ENCODE measurements at regions not wholly inside any gene's neighbourhood (a gene's known extent, or its start where the extent isn't known, plus 50 kb on each side); places are given as distances from the start of the nearest gene placed in this dataset.

- DNase-seq (ENCODE audit: low read depth, low spot score), result no peak
- H3K4me1 Mint-ChIP-seq, result peaks cover 2% of the 10 kb centered on the region
- TF ChIP-seq CTCF (conservative IDR thresholded peaks at IDR 0.05), result no peak
- H3K36me3 Mint-ChIP-seq (ENCODE audit: low read depth), result no peaks in the 10 kb centered on the region
- H3K27ac Mint-ChIP-seq (ENCODE audit: unreplicated experiment), result no peak overlapping the region
- H3K27me3 Mint-ChIP-seq (ENCODE audit: low read depth), result no peaks in the 10 kb centered on the region
- H3K4me3 Mint-ChIP-seq, result no peak overlapping the region
- peaks cover 4% of the 10 kb centered on the region for H3K9me3 Mint-ChIP-seq
These were observed 264.2 kb upstream of the EDNRB start for GRCh38 chr13:78182813-78183212.

- Mint-ChIP-seq H3K36me3 (ENCODE audit: low read depth) (peaks cover 2% of the 10 kb centered on the region), H3K9me3 (peaks cover 12% of the 10 kb centered on the region), H3K4me1 (no peaks in the 10 kb centered on the region), H3K4me3 (no peak overlapping the region), H3K27ac (ENCODE audit: unreplicated experiment) (no peak overlapping the region), H3K27me3 (ENCODE audit: low read depth) (no peaks in the 10 kb centered on the region)
- DNase-seq (ENCODE audit: low read depth, low spot score), result no peak
- no peak for TF ChIP-seq CTCF (conservative IDR thresholded peaks at IDR 0.05)
These were observed 258.7 kb upstream of the EDNRB start for GRCh38 chr13:78177306-78177705.

GRCh38 chr13:78176880-78177279, 258.2 kb upstream of the EDNRB start:
- Mint-ChIP-seq H3K36me3 (ENCODE audit: low read depth) (peaks cover 2% of the 10 kb centered on the region), H3K9me3 (peaks cover 12% of the 10 kb centered on the region), H3K4me1 (no peaks in the 10 kb centered on the region)

DNA sequence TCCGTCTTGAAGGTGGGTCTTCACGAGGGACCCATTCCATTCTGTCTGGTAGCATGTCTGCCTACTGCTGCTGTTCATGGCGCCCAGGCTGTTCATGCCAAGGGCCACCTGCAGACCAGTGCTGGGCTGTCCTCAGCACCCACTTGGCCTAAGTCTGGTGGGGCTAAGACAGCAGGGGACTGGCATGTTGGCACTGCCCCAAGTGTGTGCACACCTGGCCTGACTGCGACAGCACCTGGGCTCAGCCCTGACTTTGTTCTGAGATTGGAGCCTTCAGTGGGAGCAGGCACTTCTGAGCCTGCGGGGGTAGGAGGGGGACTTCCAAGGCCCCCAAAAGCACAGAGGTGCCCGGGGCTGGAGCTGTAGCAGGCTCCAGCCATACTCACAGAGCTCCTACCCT, 250.8 kb upstream of the EDNRB start:
- Mint-ChIP-seq H3K36me3 (ENCODE audit: low read depth) (no peaks in the 10 kb centered on the region), H3K9me3 (no peaks in the 10 kb centered on the region), H3K27me3 (ENCODE audit: low read depth) (no peaks in the 10 kb centered on the region), H3K4me1 (no peaks in the 10 kb centered on the region), H3K27ac (ENCODE audit: unreplicated experiment) (no peak overlapping the region), H3K4me3 (no peak overlapping the region)
- no peak for DNase-seq (ENCODE audit: low read depth, low spot score)
- TF ChIP-seq CTCF (conservative IDR thresholded peaks at IDR 0.05), result no peak

More at GRCh38 chr13:78176880-78177279, 258.2 kb upstream of the EDNRB start:
- no peak overlapping the region for H3K27ac Mint-ChIP-seq (ENCODE audit: unreplicated experiment)
- TF ChIP-seq CTCF (conservative IDR thresholded peaks at IDR 0.05), result no peak
- H3K4me3 Mint-ChIP-seq, result no peak overlapping the region
- no peaks in the 10 kb centered on the region for H3K27me3 Mint-ChIP-seq (ENCODE audit: low read depth)
- no peak for DNase-seq (ENCODE audit: low read depth, low spot score)

DNA sequence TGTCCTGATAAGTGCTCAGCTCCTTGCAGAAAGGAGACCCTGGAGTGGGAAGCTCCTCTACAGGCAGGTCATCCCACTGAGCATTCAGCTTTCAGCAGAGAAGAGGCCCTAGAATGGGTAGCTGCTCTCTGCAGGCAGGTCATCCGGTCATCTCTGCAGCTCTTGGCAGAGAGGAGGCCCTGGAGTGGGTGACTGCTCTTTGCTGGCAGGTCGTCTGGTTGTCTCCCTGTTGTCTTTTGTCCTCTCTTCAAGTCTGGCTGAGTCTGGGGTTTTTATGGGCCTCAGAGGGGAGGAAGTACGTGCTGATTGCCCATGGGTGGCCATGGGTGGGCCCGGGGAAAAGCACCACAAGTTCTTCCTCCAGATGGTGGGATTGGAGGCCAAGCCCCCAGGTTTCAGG, 250.3 kb upstream of the EDNRB start:
- no peaks in the 10 kb centered on the region for H3K9me3 Mint-ChIP-seq
- H3K27ac Mint-ChIP-seq (ENCODE audit: unreplicated experiment), result no peak overlapping the region
- no peak for TF ChIP-seq CTCF (conservative IDR thresholded peaks at IDR 0.05)
- no peaks in the 10 kb centered on the region for H3K27me3 Mint-ChIP-seq (ENCODE audit: low read depth)
- no peak overlapping the region for H3K4me3 Mint-ChIP-seq
- no peaks in the 10 kb centered on the region for H3K36me3 Mint-ChIP-seq (ENCODE audit: low read depth)
- H3K4me1 Mint-ChIP-seq, result no peaks in the 10 kb centered on the region
- no peak for DNase-seq (ENCODE audit: low read depth, low spot score)

DNA sequence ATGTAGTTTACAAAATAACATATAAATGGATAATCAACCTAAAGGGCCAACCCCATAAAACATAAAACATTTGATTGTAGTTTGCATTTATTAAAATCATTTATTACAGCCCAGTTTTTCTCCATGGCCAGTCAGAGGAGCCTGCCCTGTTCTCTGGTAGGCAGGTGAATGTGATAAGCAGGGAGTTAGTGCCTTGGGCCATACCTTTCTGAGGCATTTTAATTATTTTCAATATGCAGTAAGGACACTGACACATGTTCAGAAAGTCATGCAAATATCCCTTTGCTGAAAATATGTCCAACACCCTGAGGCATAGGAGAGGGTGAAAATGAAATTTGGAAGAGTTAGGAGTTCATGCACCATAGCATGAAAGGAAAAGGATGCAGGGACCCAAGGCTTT, 242.6 kb upstream of the EDNRB start:
- no peak overlapping the region for H3K4me3 Mint-ChIP-seq
- no peaks in the 10 kb centered on the region for H3K27me3 Mint-ChIP-seq (ENCODE audit: low read depth)
- no peaks in the 10 kb centered on the region for H3K9me3 Mint-ChIP-seq
- no peak for DNase-seq (ENCODE audit: low read depth, low spot score)
- no peak overlapping the region for H3K27ac Mint-ChIP-seq (ENCODE audit: unreplicated experiment)
- H3K4me1 Mint-ChIP-seq, result no peaks in the 10 kb centered on the region
- no peak for TF ChIP-seq CTCF (conservative IDR thresholded peaks at IDR 0.05)
- no peaks in the 10 kb centered on the region for H3K36me3 Mint-ChIP-seq (ENCODE audit: low read depth)

Data from neural crest cell (in vitro differentiated cells).